ENCODE measurements at regions not wholly inside any gene's neighbourhood (a gene's known extent, or its start where the extent isn't known, plus 50 kb on each side); places are given as distances from the start of the nearest gene placed in this dataset.

DNA sequence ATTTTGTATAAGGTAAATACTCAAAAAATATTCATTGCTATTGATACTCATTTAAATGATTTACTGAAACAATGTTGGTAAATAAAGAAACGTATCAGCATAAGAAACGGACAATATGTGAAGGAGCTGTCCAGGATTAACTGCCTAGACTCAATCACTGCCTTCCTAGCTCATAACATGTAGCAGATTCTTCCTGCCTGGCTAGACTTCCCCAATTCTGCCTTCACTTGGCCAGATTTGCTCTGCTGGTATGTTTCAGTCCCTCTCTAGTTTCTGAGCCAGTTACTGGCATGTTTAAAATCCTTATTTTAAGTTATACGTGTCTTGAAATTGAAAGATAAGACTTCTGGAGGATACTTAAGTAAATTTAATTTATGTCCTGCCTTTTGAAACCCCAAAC, 740.3 kb downstream of the CENPC start:
- intact Hi-C loops (cut with DNase I; ENCODE audit: low total_unique reads), result no loop called here
- Histone ChIP-seq H3K27ac (no peak overlapping the region), H3K9me3 (no peaks in the 10 kb centered on the region), H3K4me1 (no peaks in the 10 kb centered on the region), H3K36me3 (no peaks in the 10 kb centered on the region), H3K27me3 (no peaks in the 10 kb centered on the region), H3K4me3 (no peak overlapping the region)
- no peak for TF ChIP-seq POLR2A (IDR thresholded peaks at IDR 0.05)
- TF ChIP-seq, protein P1, sequence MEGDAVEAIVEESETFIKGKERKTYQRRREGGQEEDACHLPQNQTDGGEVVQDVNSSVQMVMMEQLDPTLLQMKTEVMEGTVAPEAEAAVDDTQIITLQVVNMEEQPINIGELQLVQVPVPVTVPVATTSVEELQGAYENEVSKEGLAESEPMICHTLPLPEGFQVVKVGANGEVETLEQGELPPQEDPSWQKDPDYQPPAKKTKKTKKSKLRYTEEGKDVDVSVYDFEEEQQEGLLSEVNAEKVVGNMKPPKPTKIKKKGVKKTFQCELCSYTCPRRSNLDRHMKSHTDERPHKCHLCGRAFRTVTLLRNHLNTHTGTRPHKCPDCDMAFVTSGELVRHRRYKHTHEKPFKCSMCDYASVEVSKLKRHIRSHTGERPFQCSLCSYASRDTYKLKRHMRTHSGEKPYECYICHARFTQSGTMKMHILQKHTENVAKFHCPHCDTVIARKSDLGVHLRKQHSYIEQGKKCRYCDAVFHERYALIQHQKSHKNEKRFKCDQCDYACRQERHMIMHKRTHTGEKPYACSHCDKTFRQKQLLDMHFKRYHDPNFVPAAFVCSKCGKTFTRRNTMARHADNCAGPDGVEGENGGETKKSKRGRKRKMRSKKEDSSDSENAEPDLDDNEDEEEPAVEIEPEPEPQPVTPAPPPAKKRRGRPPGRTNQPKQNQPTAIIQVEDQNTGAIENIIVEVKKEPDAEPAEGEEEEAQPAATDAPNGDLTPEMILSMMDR (IDR thresholded peaks at IDR 0.05), result no peak
- no peak for DNase-seq

DNA sequence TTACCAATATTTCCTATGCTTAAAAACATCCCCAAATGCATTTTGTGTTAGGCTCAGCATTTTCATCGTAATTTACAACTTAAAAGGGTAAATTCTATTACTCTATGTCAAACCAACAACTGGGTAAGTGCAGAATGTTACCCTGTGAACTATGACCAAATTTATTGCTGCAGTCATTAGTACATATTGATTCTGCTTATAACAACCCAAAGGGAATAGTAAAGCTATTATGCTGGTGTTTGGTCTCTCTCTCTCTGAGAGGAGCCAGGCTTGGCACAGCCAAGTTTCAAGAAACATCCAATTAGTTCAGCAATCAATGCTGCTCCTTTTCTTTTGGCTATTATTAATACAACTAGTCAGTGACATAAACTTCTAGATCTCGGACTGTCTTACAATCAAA, 747.7 kb downstream of the CENPC start:
- intact Hi-C loops (cut with DNase I; ENCODE audit: low total_unique reads), result no loop called here
- H3K9me3 ChIP-seq, result no peaks in the 10 kb centered on the region
- H3K27me3 ChIP-seq, result no peaks in the 10 kb centered on the region
- no peaks in the 10 kb centered on the region for H3K4me1 ChIP-seq
- H3K4me3 ChIP-seq, result no peak overlapping the region
- H3K36me3 ChIP-seq, result no peaks in the 10 kb centered on the region
- DNase-seq, result no peak
- H3K27ac ChIP-seq, result no peak overlapping the region
- TF ChIP-seq POLR2A (IDR thresholded peaks at IDR 0.05), result no peak
- TF ChIP-seq, protein P1 (IDR thresholded peaks at IDR 0.05), result no peak

DNA sequence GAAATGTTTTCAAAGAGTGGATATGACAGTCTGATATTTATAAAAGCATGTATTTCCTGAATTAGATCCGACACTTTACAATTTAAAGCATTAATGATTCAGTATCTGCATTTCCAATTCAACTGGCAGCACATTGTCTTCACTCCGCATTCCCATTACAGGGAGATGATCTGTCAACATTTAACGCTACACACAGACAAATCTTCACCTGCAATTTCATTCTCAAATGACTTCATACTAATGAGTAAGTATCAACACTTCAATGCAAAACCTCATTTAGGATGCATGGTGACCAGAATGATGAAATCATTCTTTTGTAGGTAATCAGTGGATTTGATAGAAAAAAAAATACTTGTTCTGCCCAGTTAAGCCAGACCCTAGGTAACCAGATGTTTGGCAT, 749.6 kb downstream of the CENPC start:
- H3K27me3 ChIP-seq, result no peaks in the 10 kb centered on the region
- no peak overlapping the region for H3K4me3 ChIP-seq
- no peaks in the 10 kb centered on the region for H3K9me3 ChIP-seq
- no peak for DNase-seq
- H3K27ac ChIP-seq, result no peak overlapping the region
- intact Hi-C loops (cut with DNase I; ENCODE audit: low total_unique reads), result no loop called here
- TF ChIP-seq POLR2A (IDR thresholded peaks at IDR 0.05), result no peak
- TF ChIP-seq, protein P1 (IDR thresholded peaks at IDR 0.05), result no peak
- no peaks in the 10 kb centered on the region for H3K4me1 ChIP-seq
- no peaks in the 10 kb centered on the region for H3K36me3 ChIP-seq

DNA sequence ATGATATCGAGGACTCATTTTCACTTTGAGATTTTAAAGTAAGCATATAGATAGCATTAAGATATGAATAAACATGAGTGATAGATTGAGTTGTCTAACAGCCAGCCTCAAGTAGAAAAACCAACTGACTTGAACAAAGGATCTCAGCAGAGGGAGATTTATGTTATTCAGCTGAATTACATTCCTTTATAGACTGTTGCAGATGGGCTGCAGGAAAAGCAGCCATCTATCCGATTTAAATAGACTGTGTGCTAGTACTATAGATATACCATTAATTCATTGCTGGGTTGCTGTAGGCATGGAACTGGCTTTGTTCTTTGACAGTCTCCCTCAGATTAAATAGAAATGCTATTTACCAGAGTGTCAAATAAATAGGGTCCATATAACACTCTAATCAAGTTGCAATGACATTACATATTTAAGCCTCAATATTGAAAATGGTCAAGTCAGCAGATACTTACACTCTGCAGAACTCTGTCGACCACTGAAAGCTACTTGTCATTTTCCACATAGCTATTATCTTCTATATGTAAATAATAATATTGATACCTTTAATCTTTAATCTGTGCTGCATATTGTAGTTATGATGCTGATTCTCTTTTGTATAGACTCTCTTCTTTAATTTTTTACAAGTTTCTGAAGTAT, 750.8 kb downstream of the CENPC start:
- H3K4me3 ChIP-seq, result no peak overlapping the region
- TF ChIP-seq, protein P1 (IDR thresholded peaks at IDR 0.05), result no peak
- TF ChIP-seq POLR2A (IDR thresholded peaks at IDR 0.05), result no peak
- intact Hi-C loops (cut with DNase I; ENCODE audit: low total_unique reads), result no loop called here
- no peaks in the 10 kb centered on the region for H3K9me3 ChIP-seq
- H3K4me1 ChIP-seq, result no peaks in the 10 kb centered on the region
- no peak overlapping the region for H3K27ac ChIP-seq
- DNase-seq, result no peak
- no peaks in the 10 kb centered on the region for H3K27me3 ChIP-seq
- H3K36me3 ChIP-seq, result no peaks in the 10 kb centered on the region

DNA sequence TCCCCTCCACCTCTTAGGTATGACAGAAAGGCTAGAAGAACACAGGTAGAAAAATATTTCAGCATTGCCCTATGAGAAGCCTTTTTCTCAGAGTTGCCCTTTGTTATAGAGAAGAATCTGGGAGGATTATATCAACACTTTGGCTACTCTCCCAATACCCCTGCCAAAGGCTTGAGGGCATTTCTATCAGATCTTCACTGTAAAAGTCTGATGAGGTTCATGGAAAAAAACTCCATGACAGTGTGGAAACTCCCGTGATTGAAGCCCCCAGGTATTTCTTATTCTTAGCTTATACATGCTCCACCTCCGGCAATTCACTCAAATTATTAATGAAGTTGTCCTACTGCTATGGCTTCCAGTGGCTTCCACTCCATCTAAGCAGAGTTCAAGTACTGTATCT, 753.6 kb downstream of the CENPC start:
- intact Hi-C loops (cut with DNase I; ENCODE audit: low total_unique reads), result no loop called here
- Histone ChIP-seq H3K27ac (no peak overlapping the region), H3K4me1 (no peaks in the 10 kb centered on the region), H3K9me3 (no peaks in the 10 kb centered on the region), H3K36me3 (no peaks in the 10 kb centered on the region), H3K4me3 (no peak overlapping the region), H3K27me3 (no peaks in the 10 kb centered on the region)
- TF ChIP-seq POLR2A (IDR thresholded peaks at IDR 0.05), result no peak
- TF ChIP-seq, protein P1 (IDR thresholded peaks at IDR 0.05), result no peak
- DNase-seq, result no peak

Measured in uterus (tissue), 3 donors.